Osteocyte (in vitro differentiated cells): ENCODE measurements at regions not wholly inside any gene's neighbourhood (a gene's known extent, or its start where the extent isn't known, plus 50 kb on each side); places are given as distances from the start of the nearest gene placed in this dataset.

ENCODE experiments used
- DNase-seq: peaks from one replicate; pipeline ENCODE4 v3.0.0; 2021; ENCODE audit warnings: mixed read lengths; ENCODE audit not compliant: unreplicated experiment; ENCODE audit errors: extremely low spot score
- H3K27ac Mint-ChIP-seq: one replicate; pipeline ENCODE4 v1.8.0; 2021; ENCODE audit warnings: mild to moderate bottlenecking, mixed read lengths; ENCODE audit not compliant: unreplicated experiment
- H3K27me3 Mint-ChIP-seq: one replicate; pipeline ENCODE4 v1.8.0; 2021; ENCODE audit warnings: mixed read lengths; ENCODE audit not compliant: unreplicated experiment
- H3K36me3 Mint-ChIP-seq: one replicate; pipeline ENCODE4 v1.8.0; 2021; ENCODE audit warnings: mixed read lengths; ENCODE audit not compliant: unreplicated experiment
- H3K4me1 Mint-ChIP-seq: one replicate; pipeline ENCODE4 v1.8.0; 2021; ENCODE audit warnings: mixed read lengths; ENCODE audit not compliant: unreplicated experiment
- H3K4me3 Mint-ChIP-seq: one replicate; pipeline ENCODE4 v1.8.0; 2021; ENCODE audit warnings: mild to moderate bottlenecking, moderate library complexity, mixed read lengths; ENCODE audit not compliant: unreplicated experiment
- H3K9me3 Mint-ChIP-seq: one replicate; pipeline ENCODE4 v1.8.0; 2021; ENCODE audit warnings: mixed read lengths; ENCODE audit not compliant: unreplicated experiment
- TF ChIP-seq, protein P1 (sequence below): fragments of 200-600 bp; sonication (generic); IDR thresholded peaks from 2 replicates; pipeline ENCODE4 v1.5.0; 2021; ENCODE audit warnings: antibody characterized with exemption, mild to moderate bottlenecking, moderate library complexity

GRCh38 chr15:68482246-68482645 is 50.3 kb upstream of the ITGA11 start:
- DNase-seq, result no peak
- no peaks in the 10 kb centered on the region for H3K9me3 Mint-ChIP-seq
- no peaks in the 10 kb centered on the region for H3K27me3 Mint-ChIP-seq
- TF ChIP-seq, protein P1, sequence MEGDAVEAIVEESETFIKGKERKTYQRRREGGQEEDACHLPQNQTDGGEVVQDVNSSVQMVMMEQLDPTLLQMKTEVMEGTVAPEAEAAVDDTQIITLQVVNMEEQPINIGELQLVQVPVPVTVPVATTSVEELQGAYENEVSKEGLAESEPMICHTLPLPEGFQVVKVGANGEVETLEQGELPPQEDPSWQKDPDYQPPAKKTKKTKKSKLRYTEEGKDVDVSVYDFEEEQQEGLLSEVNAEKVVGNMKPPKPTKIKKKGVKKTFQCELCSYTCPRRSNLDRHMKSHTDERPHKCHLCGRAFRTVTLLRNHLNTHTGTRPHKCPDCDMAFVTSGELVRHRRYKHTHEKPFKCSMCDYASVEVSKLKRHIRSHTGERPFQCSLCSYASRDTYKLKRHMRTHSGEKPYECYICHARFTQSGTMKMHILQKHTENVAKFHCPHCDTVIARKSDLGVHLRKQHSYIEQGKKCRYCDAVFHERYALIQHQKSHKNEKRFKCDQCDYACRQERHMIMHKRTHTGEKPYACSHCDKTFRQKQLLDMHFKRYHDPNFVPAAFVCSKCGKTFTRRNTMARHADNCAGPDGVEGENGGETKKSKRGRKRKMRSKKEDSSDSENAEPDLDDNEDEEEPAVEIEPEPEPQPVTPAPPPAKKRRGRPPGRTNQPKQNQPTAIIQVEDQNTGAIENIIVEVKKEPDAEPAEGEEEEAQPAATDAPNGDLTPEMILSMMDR, result no peak
- no peak overlapping the region for H3K4me3 Mint-ChIP-seq
- H3K36me3 Mint-ChIP-seq, result no peaks in the 10 kb centered on the region
- H3K4me1 Mint-ChIP-seq, result peaks cover 69% of the 10 kb centered on the region
- H3K27ac Mint-ChIP-seq, result no peak overlapping the region

DNA sequence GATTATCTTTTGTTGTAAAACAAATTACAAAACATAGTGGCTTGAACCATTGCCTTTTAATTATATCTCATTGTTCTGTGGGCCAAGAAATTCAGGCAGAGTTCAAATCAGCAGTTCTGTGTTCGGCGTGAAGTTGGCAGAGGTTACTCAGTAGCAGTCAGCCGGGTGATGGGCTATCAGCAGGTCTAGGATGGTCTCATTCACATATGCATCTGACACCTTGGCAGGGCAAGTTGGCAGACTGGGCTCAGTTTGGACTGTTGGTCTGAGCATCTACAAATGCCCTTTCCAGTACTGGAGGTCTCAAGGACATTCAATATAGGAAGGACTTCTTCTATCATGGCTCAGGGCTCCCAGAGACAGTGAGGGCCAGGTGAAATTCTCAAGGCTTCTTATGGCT is 51.2 kb upstream of the ITGA11 start:
- no peaks in the 10 kb centered on the region for H3K36me3 Mint-ChIP-seq
- DNase-seq, result no peak
- TF ChIP-seq, protein P1, result no peak
- peak overlapping the region; percentile 47 for H3K27ac Mint-ChIP-seq
- no peaks in the 10 kb centered on the region for H3K9me3 Mint-ChIP-seq
- peaks cover 73% of the 10 kb centered on the region for H3K4me1 Mint-ChIP-seq
- H3K27me3 Mint-ChIP-seq, result no peaks in the 10 kb centered on the region
- no peak overlapping the region for H3K4me3 Mint-ChIP-seq

DNA sequence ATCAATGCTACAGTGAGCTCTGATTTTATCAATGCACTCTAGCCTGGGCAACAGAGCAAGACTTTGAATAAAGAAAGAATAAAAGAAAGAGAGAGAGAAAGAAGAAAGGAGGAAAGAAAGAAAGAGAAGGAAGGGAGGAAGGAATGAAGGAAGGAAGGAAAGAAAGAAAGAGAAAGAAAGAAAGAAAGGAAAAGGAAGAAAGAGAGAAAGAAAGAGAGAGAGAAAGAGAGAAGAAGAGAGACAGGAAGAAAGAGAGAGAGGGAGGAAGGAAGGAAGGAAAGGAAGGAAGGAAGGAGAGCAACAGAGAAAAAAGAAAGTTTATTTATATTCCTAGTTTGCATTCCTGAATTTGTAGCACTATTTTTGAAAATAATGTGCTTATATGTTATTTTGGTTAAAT is 52.3 kb upstream of the ITGA11 start:
- H3K4me1 Mint-ChIP-seq, result peaks cover 66% of the 10 kb centered on the region
- peak overlapping the region; percentile 53 for H3K4me3 Mint-ChIP-seq
- H3K36me3 Mint-ChIP-seq, result no peaks in the 10 kb centered on the region
- TF ChIP-seq, protein P1, result no peak
- no peaks in the 10 kb centered on the region for H3K27me3 Mint-ChIP-seq
- no peaks in the 10 kb centered on the region for H3K9me3 Mint-ChIP-seq
- peak overlapping the region; percentile 99 for H3K27ac Mint-ChIP-seq
- DNase-seq, result no peak

DNA sequence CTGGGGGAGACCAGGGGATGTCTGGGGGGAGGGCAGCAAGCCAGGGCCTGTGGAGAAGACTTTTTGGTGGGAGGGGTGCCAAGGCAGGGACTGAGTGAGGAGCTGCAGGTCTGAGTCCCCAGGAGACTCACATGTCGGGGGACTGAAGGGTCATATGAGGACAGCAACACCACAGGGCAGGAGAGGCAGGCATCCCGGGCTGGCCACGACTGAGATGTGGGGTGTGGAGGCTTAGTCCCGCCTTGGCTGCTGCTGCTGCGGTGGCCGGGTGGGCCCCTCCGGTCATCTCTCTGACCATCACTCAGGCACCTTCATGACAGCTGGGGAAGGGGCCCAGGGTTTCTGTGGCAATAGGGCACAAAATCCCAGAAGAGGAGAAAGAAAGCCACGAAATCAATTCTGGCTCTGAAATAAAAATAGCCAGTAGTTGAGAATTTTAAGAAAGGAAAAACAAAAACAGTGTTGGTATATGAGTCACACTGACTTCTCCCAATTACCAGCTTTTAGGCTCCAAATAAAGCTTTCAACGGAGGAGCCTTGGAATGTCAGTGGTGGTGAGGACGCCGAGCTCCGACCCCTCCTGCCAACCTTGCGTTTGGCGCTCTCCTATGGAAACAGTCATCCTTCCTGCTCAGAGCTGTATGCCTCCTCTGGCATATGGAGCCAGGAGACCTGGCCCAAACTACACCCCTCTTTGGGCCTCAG is 52.9 kb upstream of the ITGA11 start:
- H3K9me3 Mint-ChIP-seq, result no peaks in the 10 kb centered on the region
- no peaks in the 10 kb centered on the region for H3K27me3 Mint-ChIP-seq
- H3K4me3 Mint-ChIP-seq, result peak overlapping the region; percentile 53
- no peak for DNase-seq
- H3K27ac Mint-ChIP-seq, result peak overlapping the region; percentile 99
- peaks cover 66% of the 10 kb centered on the region for H3K4me1 Mint-ChIP-seq
- TF ChIP-seq, protein P1, result no peak
- H3K36me3 Mint-ChIP-seq, result no peaks in the 10 kb centered on the region

DNA sequence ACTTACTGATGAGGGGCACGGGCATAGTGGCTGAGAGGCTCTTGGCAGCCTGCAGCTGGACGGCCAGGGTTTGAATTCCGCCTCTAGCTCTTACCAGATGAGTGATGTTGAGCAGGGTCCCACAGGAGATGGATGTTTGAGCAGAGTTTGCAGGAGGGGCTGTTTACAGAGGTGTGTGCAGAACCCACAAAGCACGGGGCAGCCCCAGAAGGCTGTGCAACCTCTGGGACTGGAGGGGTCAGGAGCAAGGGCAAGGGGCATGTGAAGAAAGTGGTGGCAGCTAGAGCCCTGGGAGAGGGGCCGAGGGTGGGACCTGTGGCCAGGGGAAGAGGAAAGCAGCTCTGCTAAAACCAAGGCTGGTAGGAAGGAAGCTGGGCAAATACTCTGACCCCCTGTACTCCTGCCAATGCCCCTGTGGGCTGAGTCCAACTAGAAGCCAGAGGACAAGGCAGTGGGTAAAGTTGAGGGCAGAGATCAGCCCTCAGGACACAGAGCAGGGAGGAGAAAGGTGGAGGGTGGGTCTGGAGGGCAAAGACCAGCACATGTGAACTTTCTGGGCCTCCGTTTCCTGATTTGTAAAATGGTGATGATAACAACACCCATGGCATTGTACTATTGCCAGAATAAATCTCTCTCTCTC is 53.9 kb upstream of the ITGA11 start:
- DNase-seq, result no peak
- Mint-ChIP-seq H3K36me3 (no peaks in the 10 kb centered on the region), H3K4me3 (no peak overlapping the region), H3K9me3 (no peaks in the 10 kb centered on the region), H3K27me3 (no peaks in the 10 kb centered on the region), H3K27ac (peak overlapping the region; percentile 99), H3K4me1 (peaks cover 57% of the 10 kb centered on the region)
- TF ChIP-seq, protein P1, result no peak
